SH-SY5Y (cell line): ENCODE measurements at regions not wholly inside any gene's neighbourhood (a gene's known extent, or its start where the extent isn't known, plus 50 kb on each side); places are given as distances from the start of the nearest gene placed in this dataset.

Source experiments
- GATA2 ChIP-seq: IDR thresholded peaks from 2 replicates; pipeline ENCODE4 v1.6.1; 2011; ENCODE audit warnings: mild to moderate bottlenecking, low read depth, low read length
- GATA3 ChIP-seq: IDR thresholded peaks from 2 replicates; pipeline ENCODE4 v1.6.1; 2011; ENCODE audit warnings: low read depth, mild to moderate bottlenecking, low read length, moderate library complexity

GRCh38 chr7:24192691-24193090 is 91.3 kb upstream of the NPY start:
- TF ChIP-seq GATA3 (no peak), GATA2 (no peak)
